Stimulated activated CD4-positive, alpha-beta T cell treated with anti-CD3 and anti-CD28 coated beads, Interleukin-4, amount 100 ng/mL, for 48 hours (primary cell): ENCODE measurements at regions not wholly inside any gene's neighbourhood (a gene's known extent, or its start where the extent isn't known, plus 50 kb on each side); places are given as distances from the start of the nearest gene placed in this dataset.

ENCODE experiments used
- DNase-seq, 2 donors: peaks; one replicate each; pipeline ENCODE4 v3.0.0-alpha.2; 2020; ENCODE audit warnings: low read depth in 2 of 2

GRCh38 chr4:112847781-112848180 lies 201.7 kb upstream of the ANK2 start:
- DNase-seq = no peak

DNA sequence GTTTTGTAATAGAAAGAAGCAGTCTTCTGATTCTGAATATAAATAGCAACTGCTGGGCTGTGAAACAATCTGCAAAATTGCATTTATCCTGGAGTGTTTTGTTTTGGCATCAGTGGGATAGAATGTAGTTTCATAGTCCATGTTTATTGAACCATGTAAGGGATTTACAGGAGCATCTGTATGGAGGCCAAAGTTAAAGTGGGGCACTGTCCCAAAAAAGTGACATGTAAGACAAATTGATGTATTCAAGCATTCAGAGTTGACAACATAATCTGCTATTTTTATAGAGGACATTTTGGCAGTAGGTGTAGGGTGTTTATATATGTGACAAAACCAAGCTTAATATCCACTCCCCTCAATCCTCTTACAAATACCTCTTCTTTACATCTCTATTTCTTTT lies 200.5 kb upstream of the ANK2 start:
- DNase-seq = no peak

DNA sequence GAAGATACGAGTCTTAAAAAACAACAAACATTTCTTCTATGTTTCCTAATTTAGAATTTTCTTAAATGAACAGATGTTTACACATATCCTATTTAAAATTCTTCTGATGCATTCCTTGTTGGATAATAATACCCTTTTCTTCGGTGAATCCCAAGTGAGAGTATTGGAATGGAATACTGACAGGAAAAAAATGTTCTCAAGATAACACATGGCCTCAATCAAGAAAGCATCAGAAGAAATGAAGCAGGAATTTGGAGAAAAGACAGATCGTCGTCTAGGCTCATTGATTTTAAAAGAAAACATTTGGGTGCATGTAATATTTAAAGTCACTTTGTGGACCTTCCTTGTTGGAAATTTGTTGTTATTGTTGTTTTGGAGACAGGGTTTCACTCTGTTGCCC lies 196.9 kb upstream of the ANK2 start:
- DNase-seq = no peak

DNA sequence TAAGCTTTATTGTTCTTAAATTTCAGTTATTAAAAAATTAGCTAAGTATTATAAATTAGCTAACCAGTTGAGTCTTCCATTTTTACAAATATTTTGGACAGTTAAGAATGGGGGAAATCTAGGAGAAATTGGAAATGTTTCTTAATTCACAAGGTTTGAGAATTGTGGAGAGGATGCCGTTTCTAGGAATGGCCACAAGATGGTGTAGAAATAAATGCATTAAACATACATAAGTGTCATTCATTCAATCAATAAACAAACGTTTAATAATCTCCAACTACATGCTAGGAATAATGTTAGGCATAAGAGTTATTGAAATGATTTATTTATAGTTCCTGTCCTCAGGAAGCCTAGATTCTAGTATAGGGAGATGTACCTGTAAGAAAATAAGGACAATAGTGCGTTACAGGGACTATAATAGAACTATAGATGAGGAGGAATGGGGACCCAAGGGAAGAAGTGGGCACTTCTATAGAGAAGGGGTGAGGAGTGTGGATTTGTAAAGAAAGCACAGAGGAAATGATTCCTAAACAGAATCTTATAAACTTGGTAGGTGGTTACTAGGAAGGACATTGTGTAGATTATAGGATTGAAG lies 195.7 kb upstream of the ANK2 start:
- no peak for DNase-seq

DNA sequence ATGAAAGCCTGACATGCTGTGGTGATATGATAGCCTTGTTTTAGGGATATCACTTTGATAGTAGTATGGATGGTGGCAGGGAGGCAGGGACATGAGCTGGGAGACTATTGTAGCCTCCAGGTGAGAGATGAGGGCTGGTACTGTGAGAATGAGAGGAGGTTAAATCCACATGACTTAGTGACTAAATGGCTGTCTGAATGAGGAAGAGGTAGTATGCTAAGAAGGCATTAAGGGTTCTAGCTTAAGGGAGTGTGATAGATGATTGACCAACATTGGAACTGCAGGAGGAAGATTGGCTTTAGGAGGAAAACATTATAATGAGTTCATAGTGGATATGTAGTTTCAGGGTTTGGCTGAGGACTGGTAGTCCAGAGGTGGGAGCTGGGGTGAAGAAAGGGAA lies 195.0 kb upstream of the ANK2 start:
- no peak for DNase-seq

DNA sequence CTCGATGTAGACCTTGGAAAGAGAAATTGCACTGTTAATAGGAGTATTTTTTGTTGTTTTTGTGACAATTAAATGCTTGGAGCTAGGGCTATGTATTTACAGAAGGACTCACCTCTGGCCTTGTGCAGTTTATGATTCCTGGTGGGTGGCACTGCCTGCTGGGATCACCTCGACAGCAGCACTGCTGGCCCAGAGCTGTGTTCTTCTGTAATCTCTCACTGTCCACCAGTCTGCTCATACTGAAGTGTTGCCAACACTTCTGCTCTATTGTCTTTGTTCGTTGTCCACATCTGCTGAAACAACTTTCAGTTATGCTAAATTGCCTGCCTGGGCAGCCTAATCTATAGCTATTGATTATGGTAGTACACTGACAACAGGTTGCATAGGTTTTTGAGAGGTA lies 194.4 kb upstream of the ANK2 start:
- DNase-seq = no peak

DNA sequence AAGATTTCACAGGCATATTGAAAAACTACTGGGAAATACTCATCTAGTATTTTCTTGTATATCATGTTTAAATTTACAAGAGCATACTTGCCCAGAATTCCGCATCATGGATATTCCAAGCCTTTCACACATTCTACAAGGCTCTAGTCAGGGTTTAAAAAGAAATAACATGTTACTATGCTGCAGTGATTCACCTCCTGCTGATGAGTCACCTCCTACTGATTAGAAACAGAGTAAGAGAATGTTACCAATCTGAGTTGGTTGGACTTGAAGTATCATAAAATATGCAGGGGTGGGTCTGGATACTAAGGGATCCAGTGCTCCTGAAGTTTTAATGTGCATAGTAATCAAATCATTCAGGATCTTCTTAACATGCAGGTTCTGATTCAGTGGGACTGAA lies 192.0 kb upstream of the ANK2 start:
- no peak for DNase-seq

- no peak for DNase-seq
These were observed 190.7 kb upstream of the ANK2 start for GRCh38 chr4:112858751-112859150.

GRCh38 chr4:112859456-112860184 lies 189.8 kb upstream of the ANK2 start:
- DNase-seq = no peak

GRCh38 chr4:112860830-112861690 lies 188.4 kb upstream of the ANK2 start:
- DNase-seq = no peak

- no peak for DNase-seq
These were observed 187.5 kb upstream of the ANK2 start for GRCh38 chr4:112861691-112862674.

- DNase-seq = no peak
These were observed 184.0 kb upstream of the ANK2 start for GRCh38 chr4:112865443-112865842.

DNA sequence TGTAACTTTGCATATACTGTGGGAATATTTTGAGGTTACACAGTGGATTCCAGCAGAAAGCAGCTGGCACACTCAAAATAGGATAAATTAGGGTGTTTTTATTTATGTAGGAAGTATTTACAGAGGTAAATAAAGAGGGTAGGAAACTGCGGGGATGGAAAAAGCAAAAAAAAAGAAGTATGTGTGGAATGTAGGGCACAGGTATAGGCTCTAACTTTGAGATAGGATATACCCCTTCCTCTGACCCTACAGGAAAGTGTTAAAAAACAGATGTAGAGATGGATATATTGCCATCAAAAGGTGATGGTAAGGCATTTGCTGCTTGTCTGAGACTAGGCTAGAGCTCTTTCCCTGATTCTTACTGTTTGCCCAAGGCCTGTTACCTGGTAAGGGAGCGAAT lies 173.1 kb upstream of the ANK2 start:
- DNase-seq = no peak

DNA sequence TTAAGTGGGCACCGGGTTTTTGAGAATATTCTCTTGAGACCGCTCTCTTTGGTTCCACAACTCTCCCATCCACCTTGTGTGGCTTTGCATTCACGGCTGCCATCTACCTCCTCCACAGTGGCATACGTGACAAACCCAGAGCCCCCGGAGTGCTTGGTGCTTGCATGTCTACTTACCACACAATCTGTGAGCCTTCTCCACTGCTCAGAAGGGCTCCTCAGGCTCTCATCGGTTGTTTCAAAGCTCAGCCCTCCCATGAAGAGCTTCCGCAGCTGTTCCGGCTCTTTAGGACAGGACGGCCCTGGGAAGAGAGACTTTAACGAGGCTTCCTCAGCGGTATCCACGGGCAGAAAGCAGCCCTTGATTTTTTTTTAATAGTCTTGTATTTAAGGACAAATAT lies 167.6 kb upstream of the ANK2 start:
- no peak for DNase-seq

- DNase-seq = no peak
These were observed 167.2 kb upstream of the ANK2 start for GRCh38 chr4:112882286-112882685.

GRCh38 chr4:112884406-112884805 lies 165.0 kb upstream of the ANK2 start:
- DNase-seq = no peak

- DNase-seq = no peak
These were observed 163.6 kb upstream of the ANK2 start for GRCh38 chr4:112885897-112886296.

GRCh38 chr4:112888622-112889021 lies 160.8 kb upstream of the ANK2 start:
- DNase-seq = no peak

DNA sequence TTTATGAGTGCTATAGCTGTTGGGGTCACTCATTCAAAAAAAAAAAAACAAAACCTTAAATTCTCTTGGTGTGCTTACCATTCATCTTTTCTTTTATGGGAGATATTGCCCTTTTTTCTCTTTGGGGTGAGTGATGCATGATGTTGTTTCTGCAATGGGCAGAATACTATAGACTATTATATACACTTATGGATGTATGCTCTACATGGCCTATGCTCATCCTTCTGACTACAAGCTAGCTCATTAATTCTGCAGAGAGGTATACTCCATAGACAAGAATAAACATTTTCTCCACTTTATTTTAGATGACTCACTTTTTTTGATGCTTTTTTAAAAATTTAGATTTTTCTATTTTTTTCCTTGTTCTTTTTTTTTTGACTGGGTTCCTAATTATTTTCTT lies 160.3 kb upstream of the ANK2 start:
- no peak for DNase-seq

DNA sequence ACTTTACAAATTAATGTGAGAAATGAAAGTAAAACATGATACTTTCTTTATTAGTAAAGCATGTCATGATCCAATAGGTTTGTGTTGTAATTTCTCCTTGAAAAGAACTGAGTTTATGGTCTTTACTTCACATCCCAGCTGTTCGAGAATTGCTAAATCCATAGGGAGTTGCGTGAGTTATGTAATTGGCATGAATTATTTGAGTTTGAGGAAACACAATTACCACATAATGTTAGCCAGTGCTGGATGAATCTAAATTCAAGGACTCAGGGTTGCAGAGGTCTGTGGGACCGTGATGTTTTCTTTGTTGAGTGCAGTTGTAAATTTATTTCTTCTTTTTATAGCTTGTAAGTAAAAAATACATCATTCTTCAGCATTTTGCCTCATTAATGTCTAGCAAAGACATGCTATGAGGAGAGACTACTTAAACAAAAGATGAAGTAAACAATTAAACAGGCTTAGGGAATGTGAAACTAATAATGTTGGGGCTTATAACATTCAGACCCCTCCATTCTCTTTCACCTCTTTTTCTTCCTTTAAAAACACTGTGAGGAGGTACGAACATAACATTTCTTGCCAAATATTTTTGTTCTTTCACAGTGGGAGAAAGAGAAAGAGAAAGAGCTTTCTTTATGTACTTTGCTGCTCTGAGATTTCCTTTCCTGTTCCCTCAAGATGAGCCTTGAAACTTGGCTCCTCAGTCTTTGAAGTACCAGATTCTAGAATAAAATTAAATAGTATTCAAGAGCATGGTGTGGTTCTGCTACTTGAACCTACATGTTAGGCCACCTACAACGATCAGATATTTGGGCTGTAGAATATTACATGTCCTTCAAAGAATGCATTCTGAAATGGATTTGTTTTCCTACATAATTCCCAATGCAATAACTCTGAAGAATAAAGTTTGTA lies 159.6 kb upstream of the ANK2 start:
- no peak for DNase-seq

DNA sequence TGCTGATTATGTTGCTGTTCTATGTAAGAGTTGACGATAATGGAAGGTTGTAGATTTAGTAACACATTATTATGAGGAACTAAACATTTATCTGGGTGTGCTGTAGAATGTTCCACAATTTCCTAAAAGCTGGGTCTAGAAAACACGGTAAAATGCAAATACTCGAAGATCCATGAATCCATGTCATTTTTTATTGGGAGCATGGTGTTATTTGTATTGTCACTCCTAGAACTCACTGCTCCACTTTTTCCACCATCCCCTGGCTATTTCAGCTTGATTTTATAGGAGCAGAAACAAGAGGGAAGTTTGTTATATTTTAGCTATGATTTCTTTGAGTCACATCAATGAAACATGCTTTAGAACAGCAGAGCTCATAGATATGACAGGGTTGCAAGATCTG lies 155.0 kb upstream of the ANK2 start:
- DNase-seq = no peak
